T-cell (primary cell): ENCODE measurements at regions not wholly inside any gene's neighbourhood (a gene's known extent, or its start where the extent isn't known, plus 50 kb on each side); places are given as distances from the start of the nearest gene placed in this dataset.

Experiments used
- ATAC-seq, 4 experiments: fragments of 200-7000 bp in 3 of 4; fragments of 150-1000 bp in 1 of 4; cut with Tn5 transposase; replicated peaks in 1 of 4; 1 replicate in 3 of 4; 2 replicates in 1 of 4; pipeline ENCODE4 v1.10.0; 2021; ENCODE audit warnings: moderate library complexity in 3 of 4, mild to moderate bottlenecking in 2 of 4, moderate number of reproducible peaks in 1 of 4
- CTCF ChIA-PET, 2 donors: fragments of 300-600 bp; sonication (Branson Sonifier 250); formaldehyde crosslinking; loops; one replicate each; lab custom pipeline; 2022; ENCODE audit warnings: antibody characterized with exemption in 2 of 2; lab: Charles Lee
- POLR2A ChIA-PET, 2 donors: fragments of 300-600 bp; sonication (Branson Sonifier 250); formaldehyde crosslinking; loops; one replicate each; lab custom pipeline; 2022; ENCODE audit warnings: antibody characterized with exemption in 2 of 2; lab: Charles Lee
- DNase-seq, 35 experiments: peaks; one replicate each; pipeline versions ENCODE4 v3.0.0 to v3.0.0-alpha.2; 2013 to 2023
- H3K27ac ChIP-seq: one replicate; pipeline ENCODE4 v1.5.1; 2013; ENCODE audit warnings: low read length
- H3K27me3 ChIP-seq, 2 experiments: replicated peaks in 1 of 2; 1 replicate in 1 of 2; 2 replicates in 1 of 2; pipeline versions ENCODE4 v1.6.1 to v1.7.0; 2013; ENCODE audit warnings: low read length in 1 of 2, mixed read lengths in 1 of 2; ENCODE audit not compliant: control insufficient read depth in 2 of 2, insufficient read depth in 2 of 2; ENCODE audit errors: extremely low read depth in 1 of 2
- H3K36me3 ChIP-seq, 2 donors: 1 replicate in 1 of 2; 2 replicates in 1 of 2; pipeline versions ENCODE4 v1.6.1 to v1.7.0; 2013; ENCODE audit warnings: low read length in 1 of 2; ENCODE audit not compliant: control insufficient read depth in 2 of 2, insufficient read depth in 1 of 2; ENCODE audit errors: extremely low read depth in 1 of 2
- H3K4me1 ChIP-seq, 2 experiments: 1 replicate in 1 of 2; 2 replicates in 1 of 2; pipeline versions ENCODE4 v1.6.1 to v1.7.0; 2013; ENCODE audit warnings: low read length in 2 of 2, mixed read lengths in 1 of 2; ENCODE audit not compliant: insufficient read depth in 2 of 2, control insufficient read depth in 1 of 2; ENCODE audit errors: extremely low read depth in 1 of 2
- H3K4me3 ChIP-seq, 2 donors: 1 replicate in 1 of 2; 2 replicates in 1 of 2; pipeline versions ENCODE4 v1.5.1 to v1.7.0; 2013; ENCODE audit warnings: mild to moderate bottlenecking in 2 of 2, low read length in 1 of 2, moderate library complexity in 1 of 2; ENCODE audit not compliant: control insufficient read depth in 1 of 2; ENCODE audit errors: extremely low read depth in 1 of 2
- H3K9me3 ChIP-seq: 2 replicates; pipeline ENCODE4 v1.7.0; 2013
- H3K27ac Mint-ChIP-seq, 2 donors: one replicate each; pipeline ENCODE4 v1.8.0; 2020 to 2021; ENCODE audit warnings: mild to moderate bottlenecking in 2 of 2, mixed read lengths in 2 of 2
- H3K27me3 Mint-ChIP-seq, 2 donors: one replicate each; pipeline ENCODE4 v1.8.0; 2021 to 2022; ENCODE audit warnings: mixed read lengths in 2 of 2
- H3K36me3 Mint-ChIP-seq: one replicate; pipeline ENCODE4 v1.8.0; 2021; ENCODE audit warnings: mixed read lengths
- H3K4me1 Mint-ChIP-seq, 3 donors: one replicate each; pipeline ENCODE4 v1.8.0; 2020 to 2022; ENCODE audit warnings: mixed read lengths in 3 of 3, mild to moderate bottlenecking in 1 of 3
- H3K4me3 Mint-ChIP-seq, 3 donors: one replicate each; pipeline ENCODE4 v1.8.0; 2020 to 2022; ENCODE audit warnings: mild to moderate bottlenecking in 3 of 3, mixed read lengths in 3 of 3, moderate library complexity in 3 of 3
- H3K9me3 Mint-ChIP-seq, 3 donors: one replicate each; pipeline ENCODE4 v1.8.0; 2020 to 2022; ENCODE audit warnings: mixed read lengths in 3 of 3
- WGBS: methylation state at CpG from one replicate; pipeline ENCODE4 v1.1.5; 2013; ENCODE audit warnings: missing lambda C conversion rate; ENCODE audit not compliant: insufficient coverage; 5-methylcytosine and 5-hydroxymethylcytosine counted together

DNA sequence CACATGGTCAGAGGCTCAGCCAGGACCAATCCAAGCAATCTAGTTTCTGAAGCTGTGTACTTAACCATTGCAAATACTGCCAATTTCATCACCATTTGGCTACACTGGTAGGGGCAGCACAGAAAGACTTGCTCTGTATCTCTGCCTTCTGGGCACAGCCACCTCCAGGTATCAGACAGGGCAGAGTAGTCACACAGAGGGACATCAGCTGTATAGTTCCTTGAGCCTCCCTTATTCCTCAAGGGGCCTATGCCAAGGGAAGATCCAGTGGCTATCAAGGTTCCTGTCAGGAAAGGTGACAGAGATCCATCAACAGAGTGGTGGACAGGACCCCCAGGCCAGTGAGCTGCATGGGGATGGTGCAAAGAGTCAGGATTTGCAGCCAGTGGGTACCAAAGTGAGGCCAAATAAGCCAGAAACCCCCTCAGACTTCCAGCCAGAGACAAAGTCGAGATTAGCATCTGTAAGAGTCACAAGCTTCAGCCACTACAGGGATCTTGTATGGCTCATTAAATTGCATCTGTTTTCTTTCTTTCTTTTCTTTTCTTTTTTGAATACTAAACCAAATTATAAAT is 381.6 kb upstream of the CPEB2 start:
- Histone ChIP-seq H3K27me3 (no peaks in the 10 kb centered on the region), H3K4me3 (no peak overlapping the region), H3K36me3 (no peaks in the 10 kb centered on the region), H3K9me3 (no peaks in the 10 kb centered on the region), H3K27ac (no peak overlapping the region), H3K4me1 (no peaks in the 10 kb centered on the region)
- ATAC-seq (no peak), DNase-seq (no peak)
- Mint-ChIP-seq H3K4me3 (no peak overlapping the region), H3K27me3 (no peaks in the 10 kb centered on the region), H3K36me3 (no peaks in the 10 kb centered on the region), H3K9me3 (peaks cover 0 to 3% (median 0%) of the 10 kb centered on the region in 3 donors), H3K27ac (no peak overlapping the region), H3K4me1 (no peaks in the 10 kb centered on the region)
- 33% methylated on average over 1 of the region's 1 CpG for WGBS
- ChIA-PET CTCF (no interaction called here), POLR2A (no interaction called here)

- Histone ChIP-seq H3K27me3 (no peaks in the 10 kb centered on the region), H3K4me1 (no peaks in the 10 kb centered on the region), H3K9me3 (no peaks in the 10 kb centered on the region), H3K27ac (no peak overlapping the region), H3K4me3 (no peak overlapping the region), H3K36me3 (no peaks in the 10 kb centered on the region)
- DNase-seq: no peak
- Mint-ChIP-seq H3K27ac (no peak overlapping the region), H3K4me1 (no peaks in the 10 kb centered on the region), H3K4me3 (no peak overlapping the region), H3K36me3 (no peaks in the 10 kb centered on the region), H3K9me3 (peaks cover 0 to 3% (median 0%) of the 10 kb centered on the region in 3 donors), H3K27me3 (no peaks in the 10 kb centered on the region)
- WGBS: 70% methylated on average over 5 of the region's 7 CpGs
- ChIA-PET POLR2A (no interaction called here), CTCF (no interaction called here)
- ATAC-seq: no peak
Measured at GRCh38 chr4:14621731-14622463, 380.4 kb upstream of the CPEB2 start.

GRCh38 chr4:14627038-14627437 is 375.2 kb upstream of the CPEB2 start:
- Histone ChIP-seq H3K36me3 (no peaks in the 10 kb centered on the region), H3K27me3 (no peaks in the 10 kb centered on the region), H3K27ac (no peak overlapping the region), H3K9me3 (no peaks in the 10 kb centered on the region), H3K4me1 (no peaks in the 10 kb centered on the region), H3K4me3 (no peak overlapping the region)
- ATAC-seq: no peak
- WGBS: 30% methylated on average over 1 of the region's 5 CpGs
- no peak overlapping the region for H3K4me3 Mint-ChIP-seq
- ChIA-PET POLR2A (no interaction called here), CTCF (no interaction called here)
- peaks cover 0 to 3% (median 0%) of the 10 kb centered on the region in 3 donors for H3K9me3 Mint-ChIP-seq
- no peak for DNase-seq
- no peaks in the 10 kb centered on the region for H3K27me3 Mint-ChIP-seq
- H3K4me1 Mint-ChIP-seq: no peaks in the 10 kb centered on the region
- no peak overlapping the region for H3K27ac Mint-ChIP-seq
- no peaks in the 10 kb centered on the region for H3K36me3 Mint-ChIP-seq

- ATAC-seq (no peak), DNase-seq (no peak)
- H3K27me3 Mint-ChIP-seq: no peaks in the 10 kb centered on the region
- H3K27ac Mint-ChIP-seq: no peak overlapping the region
- H3K4me1 Mint-ChIP-seq: no peaks in the 10 kb centered on the region
- ChIA-PET POLR2A (no interaction called here), CTCF (no interaction called here)
- H3K4me3 ChIP-seq: no peak overlapping the region
- peaks cover 0 to 4% (median 0%) of the 10 kb centered on the region in 3 donors for H3K9me3 Mint-ChIP-seq
- no peaks in the 10 kb centered on the region for H3K4me1 ChIP-seq
- H3K4me3 Mint-ChIP-seq: no peak overlapping the region
- H3K27me3 ChIP-seq: no peaks in the 10 kb centered on the region
- no peaks in the 10 kb centered on the region for H3K36me3 ChIP-seq
- H3K9me3 ChIP-seq: no peaks in the 10 kb centered on the region
- H3K27ac ChIP-seq: no peak overlapping the region
- no peaks in the 10 kb centered on the region for H3K36me3 Mint-ChIP-seq
Measured at GRCh38 chr4:14631806-14632440, 370.4 kb upstream of the CPEB2 start.

- DNase-seq: no peak
- H3K36me3 Mint-ChIP-seq: no peaks in the 10 kb centered on the region
- H3K4me1 Mint-ChIP-seq: no peaks in the 10 kb centered on the region
Measured at GRCh38 chr4:14636563-14636962, 365.7 kb upstream of the CPEB2 start.

GRCh38 chr4:14640476-14640875 is 361.8 kb upstream of the CPEB2 start:
- H3K9me3 ChIP-seq: no peaks in the 10 kb centered on the region
- H3K27me3 ChIP-seq: no peaks in the 10 kb centered on the region
- no peak overlapping the region for H3K27ac ChIP-seq
- no peaks in the 10 kb centered on the region for H3K36me3 ChIP-seq
- Mint-ChIP-seq H3K9me3 (no peaks in the 10 kb centered on the region), H3K27me3 (peaks cover 1 to 8% of the 10 kb centered on the region in 2 donors), H3K4me1 (no peaks in the 10 kb centered on the region), H3K36me3 (no peaks in the 10 kb centered on the region), H3K4me3 (no peak overlapping the region), H3K27ac (no peak overlapping the region)
- ATAC-seq (no peak), DNase-seq (no peak)
- no peak overlapping the region for H3K4me3 ChIP-seq
- no peaks in the 10 kb centered on the region for H3K4me1 ChIP-seq
- WGBS: no CpG with 5 or more reads among the region's 1 CpG
- ChIA-PET POLR2A (no interaction called here), CTCF (interaction anchor here in 1 of 2 donors (0.7 kb wide), 1 partner anchor 14 kb away, joined by 4 read pairs; no protein-coding TSS in a partner anchor)

More at GRCh38 chr4:14636563-14636962, 365.7 kb upstream of the CPEB2 start:
- CTCF ChIA-PET: no interaction called here
- H3K4me3 ChIP-seq: no peak overlapping the region
- no peak overlapping the region for H3K27ac ChIP-seq
- no peaks in the 10 kb centered on the region for H3K27me3 ChIP-seq
- no peaks in the 10 kb centered on the region for H3K4me1 ChIP-seq
- H3K9me3 ChIP-seq: no peaks in the 10 kb centered on the region
- no peak for ATAC-seq
- H3K36me3 ChIP-seq: no peaks in the 10 kb centered on the region
- POLR2A ChIA-PET: no interaction called here
- Mint-ChIP-seq H3K27me3 (peaks cover 1 to 8% of the 10 kb centered on the region in 2 donors), H3K4me3 (no peak overlapping the region), H3K9me3 (peaks cover 0 to 4% (median 0%) of the 10 kb centered on the region in 3 donors), H3K27ac (no peak overlapping the region)
